ENCODE measurements at regions not wholly inside any gene's neighbourhood (a gene's known extent, or its start where the extent isn't known, plus 50 kb on each side); places are given as distances from the start of the nearest gene placed in this dataset.

GRCh38 chr5:174273325-174273724, 227.8 kb downstream of the NSG2 start:
- DNase-seq (ENCODE audit: extremely low read depth, low read depth) = no peak

GRCh38 chr5:174275959-174276358, 230.5 kb downstream of the NSG2 start:
- no peak for DNase-seq (ENCODE audit: extremely low read depth, low read depth)
- TF ChIP-seq, protein P1, sequence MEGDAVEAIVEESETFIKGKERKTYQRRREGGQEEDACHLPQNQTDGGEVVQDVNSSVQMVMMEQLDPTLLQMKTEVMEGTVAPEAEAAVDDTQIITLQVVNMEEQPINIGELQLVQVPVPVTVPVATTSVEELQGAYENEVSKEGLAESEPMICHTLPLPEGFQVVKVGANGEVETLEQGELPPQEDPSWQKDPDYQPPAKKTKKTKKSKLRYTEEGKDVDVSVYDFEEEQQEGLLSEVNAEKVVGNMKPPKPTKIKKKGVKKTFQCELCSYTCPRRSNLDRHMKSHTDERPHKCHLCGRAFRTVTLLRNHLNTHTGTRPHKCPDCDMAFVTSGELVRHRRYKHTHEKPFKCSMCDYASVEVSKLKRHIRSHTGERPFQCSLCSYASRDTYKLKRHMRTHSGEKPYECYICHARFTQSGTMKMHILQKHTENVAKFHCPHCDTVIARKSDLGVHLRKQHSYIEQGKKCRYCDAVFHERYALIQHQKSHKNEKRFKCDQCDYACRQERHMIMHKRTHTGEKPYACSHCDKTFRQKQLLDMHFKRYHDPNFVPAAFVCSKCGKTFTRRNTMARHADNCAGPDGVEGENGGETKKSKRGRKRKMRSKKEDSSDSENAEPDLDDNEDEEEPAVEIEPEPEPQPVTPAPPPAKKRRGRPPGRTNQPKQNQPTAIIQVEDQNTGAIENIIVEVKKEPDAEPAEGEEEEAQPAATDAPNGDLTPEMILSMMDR (IDR thresholded peaks at IDR 0.05; ENCODE audit: low read depth, low read length) = no peak

More at GRCh38 chr5:174273325-174273724, 227.8 kb downstream of the NSG2 start:
- TF ChIP-seq, protein P1 (IDR thresholded peaks at IDR 0.05; ENCODE audit: low read depth, low read length) = no peak

GRCh38 chr5:174281089-174281760, 235.7 kb downstream of the NSG2 start:
- DNase-seq (ENCODE audit: extremely low read depth, low read depth) = no peak
- TF ChIP-seq, protein P1 (IDR thresholded peaks at IDR 0.05; ENCODE audit: low read depth, low read length) = no peak

DNA sequence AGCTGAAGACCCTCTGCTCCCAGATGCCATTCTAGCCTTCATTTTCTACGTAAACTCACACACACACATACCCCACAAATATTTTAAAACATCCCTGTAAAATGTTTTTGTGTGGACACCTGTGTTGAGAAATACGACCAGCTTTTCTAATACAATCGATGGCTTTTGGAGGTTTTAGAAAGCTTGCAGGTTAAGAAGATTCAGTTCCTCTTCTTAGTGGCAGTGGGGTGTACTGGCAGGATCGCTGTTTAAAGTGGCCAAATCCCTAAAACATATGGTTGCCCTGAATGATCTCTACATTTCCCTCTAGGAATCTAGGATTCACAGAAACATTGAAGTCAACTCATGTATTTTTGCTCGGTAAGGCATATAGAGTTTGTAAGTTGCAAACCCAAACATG, 236.3 kb downstream of the NSG2 start:
- no peak for DNase-seq (ENCODE audit: extremely low read depth, low read depth)
- TF ChIP-seq, protein P1 (IDR thresholded peaks at IDR 0.05; ENCODE audit: low read depth, low read length) = no peak

DNA sequence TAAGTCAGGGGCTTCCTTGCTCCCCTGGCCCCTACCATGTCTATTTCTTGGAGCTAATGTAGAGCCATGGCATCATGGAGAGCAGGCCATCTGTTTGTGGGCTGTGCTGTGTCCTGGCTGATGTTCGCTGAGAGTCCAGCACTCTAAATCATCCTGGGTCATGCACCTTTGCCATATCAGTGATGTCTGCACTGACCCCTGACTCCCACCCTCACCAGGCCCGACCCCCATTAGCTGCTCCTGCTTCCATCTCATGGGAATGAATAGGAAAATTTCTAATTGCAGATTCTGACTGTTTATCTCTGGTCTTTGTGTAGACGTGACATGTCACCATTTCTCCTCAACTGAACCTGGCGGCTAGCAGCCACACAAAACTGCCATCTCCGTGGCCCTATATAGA, 236.9 kb downstream of the NSG2 start:
- no peak for DNase-seq (ENCODE audit: extremely low read depth, low read depth)

DNA sequence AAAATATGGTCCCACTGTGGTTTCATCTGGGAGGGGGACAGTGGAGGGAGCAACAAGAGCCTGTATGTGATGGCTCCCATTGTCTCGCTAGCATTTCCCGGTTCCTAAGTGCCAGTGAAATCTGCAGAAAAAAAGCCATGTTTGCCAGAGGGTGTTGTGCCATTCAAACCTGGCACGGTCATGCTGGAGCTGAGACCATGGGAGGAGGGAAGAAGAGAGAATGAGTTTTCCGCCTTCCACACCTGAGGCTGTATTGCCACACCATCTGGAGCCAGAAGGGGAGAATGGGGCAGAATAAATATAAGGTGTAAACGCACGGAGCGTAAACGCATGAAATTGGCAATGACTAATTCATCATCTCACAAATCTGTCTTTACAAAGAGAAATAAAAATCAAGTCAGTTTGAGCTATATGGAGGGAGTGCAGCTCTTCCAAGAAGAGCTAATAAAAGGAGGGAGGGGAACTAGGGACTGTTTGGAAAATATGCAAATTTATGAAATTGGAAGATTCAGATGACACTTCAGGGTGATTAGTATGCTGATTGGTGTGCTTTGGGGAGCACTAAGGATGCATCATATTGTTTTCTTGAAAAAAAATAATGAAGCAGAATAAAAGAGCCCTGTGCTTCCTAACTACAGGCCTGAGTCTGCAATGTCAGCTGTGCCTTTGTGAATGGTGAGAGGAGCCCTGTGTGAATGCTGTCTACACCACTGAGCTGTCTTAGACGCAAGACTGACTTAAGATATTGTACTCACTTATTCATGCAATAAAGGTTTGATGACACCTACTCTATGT, 237.9 kb downstream of the NSG2 start:
- TF ChIP-seq, protein P1 (IDR thresholded peaks at IDR 0.05; ENCODE audit: low read depth, low read length) = no peak
- no peak for DNase-seq (ENCODE audit: extremely low read depth, low read depth)

More for the DNA sequence above, 236.9 kb downstream of the NSG2 start:
- TF ChIP-seq, protein P1 (IDR thresholded peaks at IDR 0.05; ENCODE audit: low read depth, low read length) = no peak

- no peak for DNase-seq (ENCODE audit: extremely low read depth, low read depth)
- TF ChIP-seq, protein P1 (IDR thresholded peaks at IDR 0.05; ENCODE audit: low read depth, low read length) = no peak
Observed at GRCh38 chr5:174284873-174285272, 239.4 kb downstream of the NSG2 start.

All from AG09319 (cell line).